ENCODE measurements at regions not wholly inside any gene's neighbourhood (a gene's known extent, or its start where the extent isn't known, plus 50 kb on each side); places are given as distances from the start of the nearest gene placed in this dataset.

GRCh38 chr18:68462766-68463165, 252.1 kb downstream of the TMX3 start:
- no peak for DNase-seq
- H3K4me1 ChIP-seq = no peaks in the 10 kb centered on the region
- H3K36me3 ChIP-seq = no peaks in the 10 kb centered on the region
- H3K27ac ChIP-seq = no peak overlapping the region
- H3K27me3 ChIP-seq = no peaks in the 10 kb centered on the region
- H3K4me3 ChIP-seq = no peak overlapping the region
- no peaks in the 10 kb centered on the region for H3K9me3 ChIP-seq (replicated peaks)

DNA sequence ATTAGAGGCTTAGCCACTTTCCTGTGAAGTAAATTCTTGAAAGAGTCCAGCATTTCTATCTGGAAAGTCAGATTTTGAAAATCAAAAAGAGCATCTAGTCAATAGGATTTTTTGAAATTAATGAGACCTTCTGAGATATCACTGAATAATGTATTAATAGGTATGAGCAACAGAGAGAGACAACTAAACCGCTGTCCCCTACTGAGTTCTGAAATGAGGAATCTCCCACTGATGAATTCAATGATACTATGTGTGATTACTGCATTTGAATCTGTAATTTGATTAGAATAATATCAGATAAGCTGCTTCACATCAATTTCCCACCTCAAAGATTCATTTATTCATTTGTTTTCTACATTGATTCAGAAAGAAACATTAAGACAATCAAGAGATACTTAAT, 252.8 kb downstream of the TMX3 start:
- no peaks in the 10 kb centered on the region for H3K4me1 ChIP-seq
- no peaks in the 10 kb centered on the region for H3K36me3 ChIP-seq
- no peak overlapping the region for H3K4me3 ChIP-seq
- no peak overlapping the region for H3K27ac ChIP-seq
- no peak for DNase-seq
- no peaks in the 10 kb centered on the region for H3K27me3 ChIP-seq
- H3K9me3 ChIP-seq (replicated peaks) = no peaks in the 10 kb centered on the region

- no peak for DNase-seq
- Histone ChIP-seq H3K36me3 (no peaks in the 10 kb centered on the region), H3K4me1 (no peaks in the 10 kb centered on the region), H3K4me3 (no peak overlapping the region), H3K27ac (no peak overlapping the region), H3K9me3 (replicated peaks) (no peaks in the 10 kb centered on the region), H3K27me3 (no peaks in the 10 kb centered on the region)
Measured at GRCh38 chr18:68461481-68462018, 253.4 kb downstream of the TMX3 start.

- Histone ChIP-seq H3K27ac (no peak overlapping the region), H3K9me3 (replicated peaks) (no peaks in the 10 kb centered on the region), H3K36me3 (no peaks in the 10 kb centered on the region), H3K4me3 (no peak overlapping the region), H3K27me3 (no peaks in the 10 kb centered on the region), H3K4me1 (no peaks in the 10 kb centered on the region)
- DNase-seq = no peak
Measured at GRCh38 chr18:68459968-68460367, 254.9 kb downstream of the TMX3 start.

GRCh38 chr18:68456985-68457384, 257.9 kb downstream of the TMX3 start:
- H3K27ac ChIP-seq = no peak overlapping the region
- no peaks in the 10 kb centered on the region for H3K27me3 ChIP-seq

GRCh38 chr18:68455229-68455603, 259.7 kb downstream of the TMX3 start:
- Histone ChIP-seq H3K4me3 (no peak overlapping the region), H3K4me1 (no peaks in the 10 kb centered on the region), H3K27ac (no peak overlapping the region), H3K27me3 (no peaks in the 10 kb centered on the region), H3K9me3 (replicated peaks) (no peaks in the 10 kb centered on the region), H3K36me3 (no peaks in the 10 kb centered on the region)
- no peak for DNase-seq

More at GRCh38 chr18:68456985-68457384, 257.9 kb downstream of the TMX3 start:
- no peak for DNase-seq
- H3K36me3 ChIP-seq = no peaks in the 10 kb centered on the region
- H3K4me1 ChIP-seq = no peaks in the 10 kb centered on the region
- H3K4me3 ChIP-seq = no peak overlapping the region
- H3K9me3 ChIP-seq (replicated peaks) = no peaks in the 10 kb centered on the region

GRCh38 chr18:68454511-68455228, 260.2 kb downstream of the TMX3 start:
- DNase-seq = no peak
- Histone ChIP-seq H3K4me1 (no peaks in the 10 kb centered on the region), H3K9me3 (replicated peaks) (no peaks in the 10 kb centered on the region), H3K27me3 (no peaks in the 10 kb centered on the region), H3K27ac (no peak overlapping the region), H3K36me3 (no peaks in the 10 kb centered on the region), H3K4me3 (no peak overlapping the region)

GRCh38 chr18:68449292-68449691, 265.6 kb downstream of the TMX3 start:
- H3K27ac ChIP-seq = no peak overlapping the region
- H3K27me3 ChIP-seq = no peaks in the 10 kb centered on the region
- no peak for DNase-seq
- H3K36me3 ChIP-seq = no peaks in the 10 kb centered on the region
- H3K9me3 ChIP-seq (replicated peaks) = no peaks in the 10 kb centered on the region
- H3K4me3 ChIP-seq = no peak overlapping the region
- no peaks in the 10 kb centered on the region; the same call in 1 of the 2 replicates for H3K4me1 ChIP-seq

DNA sequence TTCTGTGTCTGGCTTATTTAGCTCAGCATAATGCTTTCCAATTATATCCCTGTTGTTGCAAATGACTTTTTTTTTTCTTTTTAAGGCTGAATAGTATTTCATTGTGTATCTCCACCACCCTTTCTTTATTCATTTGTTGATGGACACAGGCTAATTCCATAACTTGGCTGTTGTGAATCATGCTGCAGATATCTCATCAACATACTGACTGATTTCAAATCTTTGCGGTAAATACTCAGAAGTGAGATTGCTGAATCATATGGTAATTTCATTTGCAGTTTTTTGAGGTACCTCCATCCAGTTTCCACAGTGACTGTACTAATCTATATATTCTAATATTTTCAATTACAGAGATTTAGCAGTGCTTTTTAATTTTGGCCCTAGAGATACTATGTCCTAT, 266.2 kb downstream of the TMX3 start:
- H3K36me3 ChIP-seq = no peaks in the 10 kb centered on the region
- no peak for DNase-seq
- no peaks in the 10 kb centered on the region for H3K27me3 ChIP-seq
- no peak overlapping the region for H3K27ac ChIP-seq
- no peaks in the 10 kb centered on the region for H3K9me3 ChIP-seq (replicated peaks)
- no peaks in the 10 kb centered on the region; the same call in 1 of the 2 replicates for H3K4me1 ChIP-seq
- H3K4me3 ChIP-seq = no peak overlapping the region

GRCh38 chr18:68447286-68447685, 267.6 kb downstream of the TMX3 start:
- Histone ChIP-seq H3K27ac (no peak overlapping the region), H3K4me1 (no peaks in the 10 kb centered on the region; the same call in 1 of the 2 replicates), H3K9me3 (replicated peaks) (no peaks in the 10 kb centered on the region), H3K36me3 (no peaks in the 10 kb centered on the region), H3K27me3 (no peaks in the 10 kb centered on the region), H3K4me3 (no peak overlapping the region)
- no peak for DNase-seq

DNA sequence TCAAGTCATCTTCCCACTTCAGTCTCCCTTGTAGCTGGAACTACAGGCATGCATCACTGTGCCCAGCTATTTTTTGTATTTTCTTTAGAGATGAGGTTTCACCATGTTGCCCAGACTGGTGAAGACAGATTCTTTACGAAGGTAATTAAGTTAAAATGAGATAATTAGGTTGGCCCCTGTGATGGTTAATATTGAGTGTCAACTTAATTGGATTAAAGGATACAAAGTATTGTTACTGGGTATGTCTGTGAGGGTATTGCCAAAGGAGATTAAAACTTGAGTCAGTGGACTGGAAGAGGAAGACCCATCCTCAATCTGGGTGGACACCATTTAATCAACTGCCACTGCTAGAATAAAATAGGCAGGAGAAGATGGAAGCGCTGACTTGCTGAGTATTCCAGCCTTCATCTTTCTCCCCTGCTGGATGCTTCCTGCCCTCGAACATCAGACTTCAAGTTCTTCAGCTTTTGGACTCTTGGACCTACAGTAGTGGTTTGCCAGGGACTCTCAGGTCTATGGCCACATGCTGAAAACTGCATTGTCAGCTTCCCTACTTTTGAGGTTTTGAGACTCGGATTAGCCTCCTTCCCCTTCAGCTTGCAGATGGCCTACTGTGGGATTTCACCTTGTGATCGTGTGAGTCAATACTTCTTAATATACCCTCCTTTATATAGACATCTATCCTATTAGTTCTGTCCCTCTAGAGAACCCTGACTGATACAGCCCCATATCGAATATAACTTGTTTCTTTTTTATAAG, 269.1 kb downstream of the TMX3 start:
- Histone ChIP-seq H3K36me3 (no peaks in the 10 kb centered on the region), H3K27ac (no peak overlapping the region), H3K9me3 (replicated peaks) (no peaks in the 10 kb centered on the region), H3K27me3 (no peaks in the 10 kb centered on the region), H3K4me3 (no peak overlapping the region), H3K4me1 (no peaks in the 10 kb centered on the region; the same call in 1 of the 2 replicates)
- DNase-seq = no peak

DNA sequence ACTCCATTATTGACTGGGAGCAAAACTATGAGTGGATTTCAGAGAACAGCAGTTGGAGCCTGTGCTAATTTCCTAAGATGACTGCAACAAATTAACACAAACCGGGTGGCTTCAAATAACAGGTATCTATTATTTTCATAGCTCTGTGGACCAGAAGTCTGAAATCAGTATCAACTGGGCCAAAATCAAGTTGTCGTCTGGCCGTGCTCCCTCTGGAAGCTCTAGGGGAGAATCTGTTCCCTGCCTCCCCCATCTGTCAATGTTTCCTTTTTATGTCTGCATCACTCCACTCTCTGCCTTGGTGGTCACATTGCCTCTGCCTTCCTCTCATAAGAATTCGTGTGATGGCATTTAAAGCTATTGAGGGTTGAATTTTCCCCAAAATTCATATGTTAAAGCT, 269.8 kb downstream of the TMX3 start:
- Histone ChIP-seq H3K4me1 (no peaks in the 10 kb centered on the region; the same call in 1 of the 2 replicates), H3K27me3 (no peaks in the 10 kb centered on the region), H3K4me3 (no peak overlapping the region), H3K36me3 (no peaks in the 10 kb centered on the region), H3K27ac (no peak overlapping the region), H3K9me3 (replicated peaks) (no peaks in the 10 kb centered on the region)
- no peak for DNase-seq

DNA sequence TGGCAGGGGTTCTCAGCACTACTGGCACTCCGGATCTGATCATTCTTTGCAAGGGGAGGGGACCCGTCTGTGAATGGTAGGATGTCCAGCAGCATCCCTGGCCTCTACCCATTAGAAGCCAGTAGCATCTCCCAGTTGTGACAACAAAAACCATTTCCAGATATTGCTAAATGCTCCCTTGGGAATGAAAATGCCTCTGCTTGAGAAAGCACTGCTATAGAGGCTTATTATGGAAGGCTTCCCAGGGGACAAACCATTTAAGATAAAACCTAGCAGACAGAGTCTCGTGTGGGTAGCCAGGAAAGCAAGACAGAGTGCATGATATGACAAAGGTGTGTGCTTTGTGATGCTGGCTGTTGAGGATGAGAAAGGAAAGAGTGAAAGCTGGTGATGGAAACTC, 273.7 kb downstream of the TMX3 start:
- Histone ChIP-seq H3K9me3 (replicated peaks) (no peaks in the 10 kb centered on the region), H3K36me3 (no peaks in the 10 kb centered on the region), H3K4me1 (peaks cover 4% of the 10 kb centered on the region; the same call in 1 of the 2 replicates), H3K4me3 (no peak overlapping the region), H3K27ac (no peak overlapping the region), H3K27me3 (no peaks in the 10 kb centered on the region)
- no peak for DNase-seq

- Histone ChIP-seq H3K27me3 (no peaks in the 10 kb centered on the region), H3K4me1 (peaks cover 4% of the 10 kb centered on the region; the same call in 1 of the 2 replicates), H3K27ac (no peak overlapping the region), H3K4me3 (no peak overlapping the region), H3K36me3 (no peaks in the 10 kb centered on the region), H3K9me3 (replicated peaks) (no peaks in the 10 kb centered on the region)
- no peak for DNase-seq
Measured at GRCh38 chr18:68440433-68440832, 274.5 kb downstream of the TMX3 start.

GRCh38 chr18:68439642-68440041, 275.3 kb downstream of the TMX3 start:
- Histone ChIP-seq H3K27ac (no peak overlapping the region; the same call in 1 of the 2 replicates), H3K4me1 (peaks cover 4% of the 10 kb centered on the region; the same call in 1 of the 2 replicates), H3K27me3 (no peaks in the 10 kb centered on the region), H3K4me3 (no peak overlapping the region), H3K36me3 (no peaks in the 10 kb centered on the region), H3K9me3 (replicated peaks) (no peaks in the 10 kb centered on the region)
- DNase-seq = no peak
